H1 (cell line): ENCODE measurements at regions not wholly inside any gene's neighbourhood (a gene's known extent, or its start where the extent isn't known, plus 50 kb on each side); places are given as distances from the start of the nearest gene placed in this dataset.

Experiments
- CTCF ChIA-PET: fragments of 300-600 bp; sonication (Branson Sonifier 250); formaldehyde crosslinking; loops from one replicate; lab custom pipeline; 2021; ENCODE audit not compliant: partially characterized antibody; lab: Charles Lee
- POLR2A ChIA-PET: fragments of 300-600 bp; sonication (Branson Sonifier 250); formaldehyde crosslinking; loops from one replicate; lab custom pipeline; 2021; ENCODE audit warnings: inconsistent platforms; ENCODE audit not compliant: partially characterized antibody; lab: Charles Lee
- DNase-seq, 2 experiments: peaks; one replicate each; pipeline versions ENCODE4 v3.0.0 to v3.0.0-alpha.2; 2010 to 2022; ENCODE audit warnings: low spot score in 2 of 2, low read depth in 1 of 2, mixed read lengths in 1 of 2
- FAIRE-seq: peaks from 2 replicates; lab custom pipeline; 2011; peaks lifted over from hg19 to GRCh38; lab: Jason Lieb, UNC
- H2AFZ ChIP-seq: 2 replicates; pipeline ENCODE4 v1.8.1; 2012; ENCODE audit warnings: low read length, inconsistent platforms
- H2AK5ac ChIP-seq: 2 replicates; pipeline ENCODE4 v1.6.1; 2013; ENCODE audit warnings: low read depth, low read length
- H2BK120ac ChIP-seq: replicated peaks from 2 replicates; pipeline ENCODE3; 2013; ENCODE audit warnings: low read depth, low read length, inconsistent platforms
- H2BK12ac ChIP-seq: 2 replicates; pipeline ENCODE4 v1.6.1; 2013; ENCODE audit warnings: low read depth, low read length
- H2BK15ac ChIP-seq: 2 replicates; pipeline ENCODE4 v1.6.1; 2013; ENCODE audit warnings: low read length
- H2BK20ac ChIP-seq: 2 replicates; pipeline ENCODE4 v1.6.1; 2013; ENCODE audit warnings: low read length
- H2BK5ac ChIP-seq: 2 replicates; pipeline ENCODE4 v1.6.1; 2013; ENCODE audit warnings: low read depth, low read length
- H3K14ac ChIP-seq: 2 replicates; pipeline ENCODE4 v1.6.1; 2013; ENCODE audit warnings: inconsistent platforms; ENCODE audit not compliant: insufficient read length
- H3K18ac ChIP-seq: 2 replicates; pipeline ENCODE4 v1.6.1; 2013; ENCODE audit warnings: low read length; ENCODE audit errors: extremely low read depth
- H3K23ac ChIP-seq: 2 replicates; pipeline ENCODE4 v1.6.1; 2013; ENCODE audit warnings: inconsistent platforms; ENCODE audit not compliant: insufficient read length
- H3K23me2 ChIP-seq: 2 replicates; pipeline ENCODE4 v1.6.1; 2013; ENCODE audit warnings: low read depth, low read length
- H3K27ac ChIP-seq: 2 replicates; pipeline ENCODE4 v1.6.1; 2011; ENCODE audit warnings: low read depth, low read length, inconsistent platforms
- H3K27me3 ChIP-seq, 4 experiments: replicated peaks in 1 of 4; 1 replicate in 1 of 4; 2 replicates in 3 of 4; pipeline versions ENCODE4 v1.6.1 to v1.8.1; 2011 to 2013; ENCODE audit warnings: low read length in 3 of 4, mild to moderate bottlenecking in 3 of 4, inconsistent platforms in 2 of 4, mixed read lengths in 2 of 4, moderate library complexity in 1 of 4; ENCODE audit not compliant: control insufficient read depth in 3 of 4, insufficient read depth in 3 of 4; ENCODE audit errors: extremely low read depth in 1 of 4
- H3K36me3 ChIP-seq, 4 experiments: 2 replicates each; pipeline versions ENCODE4 v1.6.1 to v1.8.1; 2011 to 2013; ENCODE audit warnings: mild to moderate bottlenecking in 4 of 4, low read length in 3 of 4, moderate library complexity in 2 of 4, control low read depth in 1 of 4, inconsistent platforms in 1 of 4; ENCODE audit not compliant: insufficient read depth in 4 of 4, control insufficient read depth in 2 of 4
- H3K4ac ChIP-seq: replicated peaks from 2 replicates; pipeline ENCODE3; 2013; ENCODE audit warnings: low read length, low read depth, mixed read lengths, inconsistent platforms; ENCODE audit not compliant: insufficient read length
- H3K4me1 ChIP-seq, 4 experiments: replicated peaks in 1 of 4; 1 replicate in 1 of 4; 2 replicates in 3 of 4; pipeline versions ENCODE4 v1.6.1 to v1.8.1; 2011 to 2013; ENCODE audit warnings: low read length in 3 of 4, inconsistent platforms in 2 of 4, mixed read lengths in 1 of 4; ENCODE audit not compliant: insufficient read depth in 4 of 4, control insufficient read depth in 3 of 4
- H3K4me2 ChIP-seq, 2 experiments: 2 replicates each; pipeline versions ENCODE4 v1.6.1 to v1.8.1; 2011 to 2013; ENCODE audit warnings: low read depth in 2 of 2, low read length in 2 of 2, control low read depth in 1 of 2, inconsistent platforms in 1 of 2, mild to moderate bottlenecking in 1 of 2; ENCODE audit not compliant: insufficient read depth in 1 of 2
- H3K4me3 ChIP-seq, 4 experiments: fragments of 200-600, 300-600 bp in 1 of 4; sonication (generic), shearing (Covaris generic), sonication (Bioruptor Twin) in 1 of 4; 2 replicates each; pipeline versions ENCODE4 v1.5.1 to v1.8.1; 2011 to 2016; ENCODE audit warnings: low read length in 4 of 4, low read depth in 3 of 4, control low read depth in 2 of 4, inconsistent platforms in 2 of 4, mild to moderate bottlenecking in 2 of 4, mixed read lengths in 1 of 4, moderate library complexity in 1 of 4; ENCODE audit not compliant: insufficient read depth in 2 of 4; ENCODE audit errors: extremely low read depth in 1 of 4
- H3K56ac ChIP-seq: replicated peaks from 2 replicates; pipeline ENCODE3; 2013; ENCODE audit warnings: low read depth, mild to moderate bottlenecking, mixed read lengths, low read length, inconsistent platforms; ENCODE audit not compliant: insufficient read length
- H3K79me1 ChIP-seq: 2 replicates; pipeline ENCODE4 v1.6.1; 2013; ENCODE audit warnings: low read depth, low read length, control low read depth
- H3K79me2 ChIP-seq, 2 experiments: 2 replicates each; pipeline versions ENCODE4 v1.6.1 to v1.8.1; 2012 to 2013; ENCODE audit warnings: low read length in 2 of 2, mild to moderate bottlenecking in 2 of 2, inconsistent platforms in 1 of 2; ENCODE audit not compliant: insufficient read depth in 2 of 2, control insufficient read depth in 1 of 2
- H3K9ac ChIP-seq, 4 experiments: replicated peaks in 1 of 4; 1 replicate in 1 of 4; 2 replicates in 3 of 4; pipeline versions ENCODE4 v1.6.1 to v1.8.1; 2011 to 2013; ENCODE audit warnings: low read depth in 3 of 4, low read length in 3 of 4, control low read depth in 2 of 4, mild to moderate bottlenecking in 2 of 4, moderate library complexity in 2 of 4, inconsistent platforms in 1 of 4; ENCODE audit errors: extremely low read depth in 1 of 4
- H3K9me3 ChIP-seq, 2 experiments: 2 replicates each; pipeline versions ENCODE4 v1.6.1 to v1.8.1; 2012 to 2013; ENCODE audit warnings: mild to moderate bottlenecking in 2 of 2, moderate library complexity in 2 of 2, control low read depth in 1 of 2, inconsistent platforms in 1 of 2, low read depth in 1 of 2, low read length in 1 of 2, mixed read lengths in 1 of 2; ENCODE audit not compliant: insufficient read depth in 2 of 2
- H4K20me1 ChIP-seq, 2 experiments: replicated peaks in 1 of 2; 2 replicates each; pipeline versions ENCODE3 to v1.8.1; 2011 to 2013; ENCODE audit warnings: inconsistent platforms in 2 of 2, low read length in 2 of 2, mild to moderate bottlenecking in 1 of 2; ENCODE audit not compliant: insufficient read depth in 2 of 2, control insufficient read depth in 1 of 2
- H4K5ac ChIP-seq: 2 replicates; pipeline ENCODE4 v1.6.1; 2013; ENCODE audit warnings: low read length, low read depth, mixed read lengths, inconsistent platforms; ENCODE audit not compliant: insufficient read length
- H4K8ac ChIP-seq: 2 replicates; pipeline ENCODE4 v1.8.0; 2013; ENCODE audit warnings: mild to moderate bottlenecking, moderate library complexity, low read length, inconsistent platforms; ENCODE audit not compliant: insufficient read depth; ENCODE audit errors: extremely low read depth
- H4K91ac ChIP-seq: replicated peaks from 2 replicates; pipeline ENCODE3; 2013; ENCODE audit warnings: low read length, mixed read lengths, inconsistent platforms; ENCODE audit not compliant: insufficient read length
- ASH2L ChIP-seq: fragments of 200-600, 300-600 bp; sonication (generic); IDR thresholded peaks from one replicate; pipeline ENCODE4 v1.7.1; 2017; ENCODE audit warnings: low read length
- FOSL1 ChIP-seq: IDR thresholded peaks from 2 replicates; pipeline ENCODE4 v1.6.1; 2011; ENCODE audit warnings: mild to moderate bottlenecking, low read depth, low read length, moderate library complexity; ENCODE audit not compliant: insufficient read depth
- HDAC2 ChIP-seq, 2 experiments: fragments of 300-600 bp in 1 of 2; sonication (generic) in 1 of 2; IDR thresholded peaks; 2 replicates each; pipeline ENCODE4 v1.6.1; 2011 to 2012; ENCODE audit warnings: low read depth in 2 of 2, low read length in 2 of 2, mild to moderate bottlenecking in 2 of 2, moderate library complexity in 2 of 2, borderline replicate concordance in 1 of 2, inconsistent platforms in 1 of 2
- MAFK ChIP-seq: IDR thresholded peaks from 2 replicates; pipeline ENCODE4 v1.6.1; 2012; ENCODE audit warnings: low read depth, mild to moderate bottlenecking, improper control_type of control experiment, low read length
- RBBP5 ChIP-seq: IDR thresholded peaks from 2 replicates; pipeline ENCODE4 v1.7.1; 2012; ENCODE audit warnings: low read depth, mild to moderate bottlenecking, inconsistent platforms, low read length, moderate library complexity, borderline replicate concordance
- RFX5 ChIP-seq: IDR thresholded peaks from 2 replicates; pipeline ENCODE4 v1.6.1; 2011; ENCODE audit warnings: low read depth, low read length, improper control_type of control experiment, borderline replicate concordance
- SIN3A ChIP-seq, 2 experiments: IDR thresholded peaks in 1 of 2; conservative IDR thresholded peaks in 1 of 2; 2 replicates each; pipeline ENCODE4 v1.6.1; 2011 to 2012; ENCODE audit warnings: low read length in 2 of 2, improper control_type of control experiment in 1 of 2, low read depth in 1 of 2, mild to moderate bottlenecking in 1 of 2
- TBP ChIP-seq: IDR thresholded peaks from 2 replicates; pipeline ENCODE4 v1.6.1; 2011; ENCODE audit warnings: low read depth, low read length, improper control_type of control experiment
- TCF12 ChIP-seq: IDR thresholded peaks from 2 replicates; pipeline ENCODE4 v1.6.1; 2011; ENCODE audit warnings: low read depth, mild to moderate bottlenecking, low read length
- WGBS, 2 experiments: shearing (Covaris generic) in 1 of 2; methylation state at CpG; one replicate each; pipeline versions ENCODE4 v1.1.6 to v1.1.7; 2013 to 2015; ENCODE audit warnings: low lambda C conversion rate in 2 of 2, mixed read lengths in 2 of 2, inconsistent platforms in 1 of 2, low coverage in 1 of 2, missing lambda C conversion rate in 1 of 2; ENCODE audit not compliant: insufficient replicate concordance in 2 of 2, insufficient coverage in 1 of 2, insufficient read length in 1 of 2; ENCODE audit errors: extremely low coverage in 1 of 2, missing lambda C conversion rate in 1 of 2; 5-methylcytosine and 5-hydroxymethylcytosine counted together

GRCh38 chr4:124396333-124396732 is 316.2 kb downstream of the ANKRD50 start:
- Histone ChIP-seq H3K27ac (no peak overlapping the region), H3K14ac (no peak overlapping the region), H3K9ac (no peak overlapping the region), H2BK120ac (no peak overlapping the region), H3K23ac (no peak overlapping the region), H4K8ac (no peak overlapping the region), H3K23me2 (no peaks in the 10 kb centered on the region), H4K20me1 (no peaks in the 10 kb centered on the region), H3K4me3 (no peak overlapping the region), H2BK5ac (no peak overlapping the region), H2BK20ac (no peak overlapping the region), H3K36me3 (no peaks in the 10 kb centered on the region), H4K5ac (no peak overlapping the region), H4K91ac (no peak overlapping the region), H2BK12ac (no peak overlapping the region), H3K9me3 (no peaks in the 10 kb centered on the region), H3K79me2 (no peaks in the 10 kb centered on the region), H3K4me2 (no peak overlapping the region), H3K27me3 (no peaks in the 10 kb centered on the region), H2AK5ac (no peak overlapping the region), H2BK15ac (no peak overlapping the region), H2AFZ (no peak overlapping the region), H3K79me1 (no peaks in the 10 kb centered on the region), H3K4ac (no peak overlapping the region), H3K56ac (no peak overlapping the region), H3K4me1 (no peaks in the 10 kb centered on the region), H3K18ac (no peak overlapping the region)
- POLR2A ChIA-PET: no interaction called here
- WGBS, 2 experiments: 94% methylated on average over 3 of the region's 3 CpGs; no CpG with 5 or more reads in 1 of the 2 experiments
- FAIRE-seq (no peak), DNase-seq (no peak)
- TF ChIP-seq MAFK (no peak), RFX5 (no peak), FOSL1 (no peak), ASH2L (no peak), TCF12 (no peak), SIN3A (conservative IDR thresholded peaks at IDR 0.05 in 1 of 2, IDR thresholded peaks at IDR 0.05 in 1 of 2; ENCODE audit: low read depth in 1 of 2, low read length in 2 of 2) (no peak), HDAC2 (IDR thresholded peaks at IDR 0.05; ENCODE audit: borderline replicate concordance in 1 of 2, low read depth in 2 of 2, low read length in 2 of 2) (no peak), RBBP5 (no peak), TBP (no peak)
- CTCF ChIA-PET: no interaction called here
